Spleen (tissue), 11 donors: ENCODE measurements at regions not wholly inside any gene's neighbourhood (a gene's known extent, or its start where the extent isn't known, plus 50 kb on each side); places are given as distances from the start of the nearest gene placed in this dataset.

ENCODE experiments used
- DNase-seq: peaks from one replicate; pipeline ENCODE4 v3.0.0-alpha.2; 2020
- H3K27ac ChIP-seq, 8 donors: fragments of 200-600 bp; sonication (generic) in 7 of 8; 1 replicate in 4 of 8; 2 replicates in 4 of 8; pipeline versions ENCODE4 v1.5.0 to v1.8.0; 2016 to 2021; ENCODE audit warnings: inconsistent platforms in 4 of 8, mild to moderate bottlenecking in 4 of 8, moderate library complexity in 1 of 8
- H3K27me3 ChIP-seq, 7 donors: fragments of 200-600 bp; sonication (generic) in 6 of 7; replicated peaks in 1 of 7; 1 replicate in 4 of 7; 2 replicates in 3 of 7; pipeline versions ENCODE4 v1.5.0 to v1.8.0; 2016 to 2021; ENCODE audit warnings: inconsistent platforms in 3 of 7, mild to moderate bottlenecking in 1 of 7
- H3K36me3 ChIP-seq, 6 donors: fragments of 200-600 bp; sonication (generic) in 5 of 6; 1 replicate in 4 of 6; 2 replicates in 2 of 6; pipeline versions ENCODE4 v1.5.0 to v1.8.0; 2016 to 2021; ENCODE audit warnings: inconsistent platforms in 2 of 6
- H3K4me1 ChIP-seq, 6 donors: fragments of 200-600 bp; sonication (generic) in 5 of 6; 1 replicate in 3 of 6; 2 replicates in 3 of 6; pipeline versions ENCODE4 v1.5.0 to v1.8.0; 2016 to 2021; ENCODE audit warnings: inconsistent platforms in 3 of 6
- H3K4me3 ChIP-seq, 8 donors: fragments of 200-600 bp; sonication (generic) in 7 of 8; 1 replicate in 4 of 8; 2 replicates in 4 of 8; pipeline versions ENCODE4 v1.5.0 to v1.8.0; 2016 to 2021; ENCODE audit warnings: inconsistent platforms in 4 of 8, mild to moderate bottlenecking in 4 of 8, moderate library complexity in 2 of 8
- H3K9me3 ChIP-seq, 8 donors: fragments of 200-600 bp; sonication (generic) in 7 of 8; 1 replicate in 4 of 8; 2 replicates in 4 of 8; pipeline versions ENCODE4 v1.5.0 to v1.8.0; 2016 to 2021; ENCODE audit warnings: inconsistent platforms in 4 of 8
- POLR2A ChIP-seq, 3 donors: fragments of 450-650 bp; IDR thresholded peaks; one replicate each; pipeline ENCODE4 v1.5.1; 2017; ENCODE audit warnings: antibody characterized with exemption in 3 of 3, mild to moderate bottlenecking in 1 of 3
- POLR2AphosphoS5 ChIP-seq, 3 donors: sonication (generic); formaldehyde crosslinking; IDR thresholded peaks; one replicate each; pipeline ENCODE4 v1.5.1; 2017; ENCODE audit warnings: antibody characterized with exemption in 3 of 3
- WGBS, 5 donors: extraction: QIAGEN DNeasy Blood & Tissue Kit in 3 of 5; methylation state at CpG; one replicate each; pipeline versions ENCODE4 v1.1.5 to v1.1.7; 2013 to 2018; 5-methylcytosine and 5-hydroxymethylcytosine counted together
- intact Hi-C: fragments of 100-400 bp; cut with DNase I; formaldehyde crosslinking; loops from one replicate; pipeline ENCODE4 v1.15.0; 2023; ENCODE audit warnings: low total_unique reads
- TF ChIP-seq, protein P1 (sequence below), 11 experiments: fragments of 200-600 bp in 7 of 11; fragments of 450-650 bp in 4 of 11; sonication (generic) in 4 of 11; IDR thresholded peaks in 8 of 11; conservative IDR thresholded peaks in 3 of 11; 1 replicate in 7 of 11; 2 replicates in 4 of 11; pipeline versions ENCODE4 v1.4.0 to v1.8.0; 2016 to 2021; ENCODE audit warnings: antibody characterized with exemption in 11 of 11, inconsistent platforms in 4 of 11, mild to moderate bottlenecking in 1 of 11
- donor health status: healthy with polysubstance abuse.
- donor health status: DM: no; HTN: no; CAD: no; lungs with moderate emphysema.
- donor health status: DM: no; HTN: no; CAD: no.
- donor health status: Bipolar disorder and iron deficiency.
- donor health status: healthy.
- donor health status: DM: no; HTN: no; CAD: no.
- donor health status: DM: yes; HTN: yes; CAD: no.

- TF ChIP-seq POLR2AphosphoS5 (IDR thresholded peaks at IDR 0.05) (no peak), POLR2A (IDR thresholded peaks at IDR 0.05) (no peak)
- TF ChIP-seq, protein P1, sequence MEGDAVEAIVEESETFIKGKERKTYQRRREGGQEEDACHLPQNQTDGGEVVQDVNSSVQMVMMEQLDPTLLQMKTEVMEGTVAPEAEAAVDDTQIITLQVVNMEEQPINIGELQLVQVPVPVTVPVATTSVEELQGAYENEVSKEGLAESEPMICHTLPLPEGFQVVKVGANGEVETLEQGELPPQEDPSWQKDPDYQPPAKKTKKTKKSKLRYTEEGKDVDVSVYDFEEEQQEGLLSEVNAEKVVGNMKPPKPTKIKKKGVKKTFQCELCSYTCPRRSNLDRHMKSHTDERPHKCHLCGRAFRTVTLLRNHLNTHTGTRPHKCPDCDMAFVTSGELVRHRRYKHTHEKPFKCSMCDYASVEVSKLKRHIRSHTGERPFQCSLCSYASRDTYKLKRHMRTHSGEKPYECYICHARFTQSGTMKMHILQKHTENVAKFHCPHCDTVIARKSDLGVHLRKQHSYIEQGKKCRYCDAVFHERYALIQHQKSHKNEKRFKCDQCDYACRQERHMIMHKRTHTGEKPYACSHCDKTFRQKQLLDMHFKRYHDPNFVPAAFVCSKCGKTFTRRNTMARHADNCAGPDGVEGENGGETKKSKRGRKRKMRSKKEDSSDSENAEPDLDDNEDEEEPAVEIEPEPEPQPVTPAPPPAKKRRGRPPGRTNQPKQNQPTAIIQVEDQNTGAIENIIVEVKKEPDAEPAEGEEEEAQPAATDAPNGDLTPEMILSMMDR (IDR thresholded peaks at IDR 0.05 in 8 of 11, conservative IDR thresholded peaks at IDR 0.05 in 3 of 11) = no peak
- Histone ChIP-seq H3K9me3 (peaks cover 0 to 4% (median 0%) of the 10 kb centered on the region in 8 donors), H3K27me3 (no peaks in the 10 kb centered on the region), H3K4me1 (peaks cover 0 to 6% (median 2%) of the 10 kb centered on the region in 6 donors), H3K27ac (no peak overlapping the region), H3K36me3 (no peaks in the 10 kb centered on the region), H3K4me3 (no peak overlapping the region)
- WGBS, 5 donors = 88 to 93% (median 91%) methylated on average over 17 of the region's 17 CpGs
- intact Hi-C loops = no loop called here
- DNase-seq = no peak
These were observed 65.6 kb upstream of the IGFBP3 start for GRCh38 chr7:45986355-45987298.

DNA sequence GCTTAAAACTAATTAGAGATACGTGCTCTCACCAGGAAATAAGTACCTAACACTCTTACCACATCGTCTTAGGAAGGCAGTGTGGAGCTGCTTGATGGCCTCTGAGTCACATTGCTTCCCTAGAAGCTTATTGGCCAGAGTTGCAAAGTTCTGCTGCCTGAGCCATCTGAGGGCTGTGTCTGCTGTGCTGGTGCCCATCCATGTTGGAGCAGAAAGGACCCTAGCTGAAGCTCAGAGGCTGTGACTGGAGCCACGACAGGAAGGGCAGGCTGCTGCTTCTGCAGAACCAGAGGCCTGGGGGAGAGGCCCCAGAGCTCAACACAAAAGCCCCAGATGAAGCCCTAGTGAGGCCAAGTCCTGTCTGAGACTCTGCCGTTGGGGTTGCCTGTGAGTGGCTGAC is 64.8 kb upstream of the IGFBP3 start:
- Histone ChIP-seq H3K27ac (no peak overlapping the region), H3K36me3 (no peaks in the 10 kb centered on the region), H3K27me3 (no peaks in the 10 kb centered on the region), H3K4me3 (no peak overlapping the region), H3K9me3 (peaks cover 0 to 4% (median 0%) of the 10 kb centered on the region in 8 donors), H3K4me1 (peaks cover 0 to 4% (median under 1%) of the 10 kb centered on the region in 6 donors)
- intact Hi-C loops = no loop called here
- 64 to 80% (median 73%) methylated on average over 4 of the region's 4 CpGs for WGBS, 5 donors
- DNase-seq = no peak
- TF ChIP-seq, protein P1 (IDR thresholded peaks at IDR 0.05 in 8 of 11, conservative IDR thresholded peaks at IDR 0.05 in 3 of 11) = no peak
- TF ChIP-seq POLR2AphosphoS5 (IDR thresholded peaks at IDR 0.05) (no peak), POLR2A (IDR thresholded peaks at IDR 0.05) (no peak)

DNA sequence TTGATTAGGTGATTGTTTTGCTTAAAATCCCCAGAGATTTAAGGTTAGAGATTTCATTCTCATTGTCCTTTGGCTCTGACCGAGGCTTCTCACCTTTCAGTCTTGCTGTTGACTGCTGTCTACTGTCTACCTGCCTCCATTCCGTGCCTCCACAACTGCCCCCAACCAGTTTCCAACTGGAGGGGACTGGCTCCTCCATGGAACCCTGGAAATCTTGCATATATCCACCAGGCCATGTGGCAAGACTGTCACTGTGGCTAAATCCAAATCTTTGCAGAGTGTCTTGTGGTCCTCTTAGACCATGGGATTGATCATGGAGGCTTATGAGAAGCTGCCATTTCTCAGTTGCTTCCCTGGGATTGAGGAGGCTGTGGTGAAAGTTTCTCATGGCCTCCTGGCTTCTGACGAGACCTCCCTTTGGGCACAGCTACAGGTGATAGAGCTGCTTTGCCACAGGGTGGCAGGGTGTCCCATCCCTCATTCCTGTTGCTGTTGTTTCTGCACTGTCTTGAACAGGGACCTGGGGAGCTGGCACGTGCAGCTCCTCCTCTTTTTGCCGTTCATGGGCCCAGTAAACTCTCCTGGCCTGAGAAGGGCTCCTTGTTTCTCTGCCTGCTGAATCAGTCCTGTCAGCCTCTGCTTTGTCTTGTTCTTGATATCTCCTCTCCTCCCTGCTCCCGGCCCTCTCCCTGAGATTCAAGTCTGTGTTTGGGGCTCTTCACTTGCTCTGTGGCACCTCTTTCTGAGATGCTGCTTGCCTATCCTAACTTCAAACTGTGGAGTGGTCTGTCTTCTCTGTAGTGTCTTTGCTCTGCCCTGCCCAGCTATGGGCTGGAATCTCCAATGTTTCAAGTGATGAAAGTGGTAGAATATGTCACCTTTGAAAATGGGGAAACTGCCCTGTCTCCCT is 63.6 kb upstream of the IGFBP3 start:
- 60 to 78% (median 70%) methylated on average over 6 of the region's 6 CpGs for WGBS, 5 donors
- TF ChIP-seq POLR2AphosphoS5 (IDR thresholded peaks at IDR 0.05) = no peak
- TF ChIP-seq, protein P1 (IDR thresholded peaks at IDR 0.05 in 8 of 11, conservative IDR thresholded peaks at IDR 0.05 in 3 of 11) = no peak
- no peak for TF ChIP-seq POLR2A (IDR thresholded peaks at IDR 0.05)
- Histone ChIP-seq H3K36me3 (no peaks in the 10 kb centered on the region), H3K4me1 (no peaks in the 10 kb centered on the region), H3K4me3 (no peak overlapping the region), H3K9me3 (peaks cover 0 to 4% (median 0%) of the 10 kb centered on the region in 8 donors), H3K27me3 (no peaks in the 10 kb centered on the region), H3K27ac (no peak overlapping the region)
- no peak for DNase-seq
- intact Hi-C loops = no loop called here
